Calu3 (cell line): ENCODE measurements at regions not wholly inside any gene's neighbourhood (a gene's known extent, or its start where the extent isn't known, plus 50 kb on each side); places are given as distances from the start of the nearest gene placed in this dataset.
A peak's percentile ranks its signal among the peaks of the same experiment; 100 is the strongest.

Experiments used
- BruUV-seq: library from RNA; stranded (reverse); fragments of 400-500 nt; replicated peaks from 2 replicates; lab custom pipeline; 2021; lab: Mats Ljungman, UMichigan
- CTCF ChIA-PET: fragments of 300-600 bp; sonication (Branson Sonifier 250); formaldehyde crosslinking; loops from one replicate; lab custom pipeline; 2022; ENCODE audit warnings: antibody characterized with exemption; lab: Charles Lee
- DNase-seq: peaks from one replicate; pipeline ENCODE4 v3.0.0; 2022
- H3K27ac Mint-ChIP-seq: one replicate; pipeline ENCODE4 v1.8.0; 2022; ENCODE audit warnings: mixed read lengths; ENCODE audit not compliant: unreplicated experiment
- H3K27me3 Mint-ChIP-seq: one replicate; pipeline ENCODE4 v1.8.0; 2022; ENCODE audit warnings: mixed read lengths; ENCODE audit not compliant: unreplicated experiment
- H3K36me3 Mint-ChIP-seq: one replicate; pipeline ENCODE4 v1.8.0; 2022; ENCODE audit warnings: mild to moderate bottlenecking, moderate library complexity, mixed read lengths; ENCODE audit not compliant: insufficient read depth, unreplicated experiment
- H3K4me1 Mint-ChIP-seq: one replicate; pipeline ENCODE4 v1.8.0; 2022; ENCODE audit warnings: mild to moderate bottlenecking, low read depth, mixed read lengths; ENCODE audit not compliant: unreplicated experiment
- H3K4me3 Mint-ChIP-seq: one replicate; pipeline ENCODE4 v1.8.0; 2022; ENCODE audit warnings: mild to moderate bottlenecking, low read depth, moderate library complexity, mixed read lengths; ENCODE audit not compliant: unreplicated experiment
- H3K9me3 Mint-ChIP-seq: one replicate; pipeline ENCODE4 v1.8.0; 2022; ENCODE audit warnings: low read depth, mixed read lengths; ENCODE audit not compliant: unreplicated experiment
- intact Hi-C: fragments of 100-400 bp; cut with micrococcal nuclease; formaldehyde crosslinking; loops from one replicate; pipeline ENCODE4 v1.10.0; 2022; ENCODE audit not compliant: unreplicated experiment
- TF ChIP-seq, protein P1 (sequence below): fragments of 200-600 bp; IDR thresholded peaks from one replicate; pipeline ENCODE4 v1.8.0; 2022; ENCODE audit warnings: antibody characterized with exemption; ENCODE audit not compliant: unreplicated experiment

DNA sequence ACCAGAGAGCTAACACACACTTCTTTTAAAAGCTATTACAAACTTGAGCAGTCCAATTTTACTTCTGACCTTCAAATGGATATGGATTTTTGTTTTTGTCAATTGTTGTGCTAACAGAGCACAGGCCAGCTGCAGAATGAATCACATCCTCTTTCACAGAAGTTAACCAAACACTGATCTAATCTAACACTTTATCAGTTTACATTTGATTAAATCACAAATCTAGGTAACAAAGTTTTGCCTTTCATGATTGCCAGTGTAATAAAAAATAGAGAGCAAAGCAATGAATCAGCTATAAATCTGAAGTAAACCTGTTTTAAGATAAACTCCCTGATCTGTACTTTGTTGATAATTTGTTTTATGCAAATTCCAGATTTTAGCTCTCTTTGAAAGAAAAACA, 273.1 kb upstream of the RGS6 start:
- Mint-ChIP-seq H3K4me1 (peaks cover 29% of the 10 kb centered on the region), H3K36me3 (no peaks in the 10 kb centered on the region), H3K27ac (peak overlapping the region; percentile 66), H3K4me3 (no peak overlapping the region), H3K27me3 (no peaks in the 10 kb centered on the region), H3K9me3 (no peaks in the 10 kb centered on the region)
- BruUV-seq, result no TSS peak
- CTCF ChIA-PET, result no interaction called here
- TF ChIP-seq, protein P1, sequence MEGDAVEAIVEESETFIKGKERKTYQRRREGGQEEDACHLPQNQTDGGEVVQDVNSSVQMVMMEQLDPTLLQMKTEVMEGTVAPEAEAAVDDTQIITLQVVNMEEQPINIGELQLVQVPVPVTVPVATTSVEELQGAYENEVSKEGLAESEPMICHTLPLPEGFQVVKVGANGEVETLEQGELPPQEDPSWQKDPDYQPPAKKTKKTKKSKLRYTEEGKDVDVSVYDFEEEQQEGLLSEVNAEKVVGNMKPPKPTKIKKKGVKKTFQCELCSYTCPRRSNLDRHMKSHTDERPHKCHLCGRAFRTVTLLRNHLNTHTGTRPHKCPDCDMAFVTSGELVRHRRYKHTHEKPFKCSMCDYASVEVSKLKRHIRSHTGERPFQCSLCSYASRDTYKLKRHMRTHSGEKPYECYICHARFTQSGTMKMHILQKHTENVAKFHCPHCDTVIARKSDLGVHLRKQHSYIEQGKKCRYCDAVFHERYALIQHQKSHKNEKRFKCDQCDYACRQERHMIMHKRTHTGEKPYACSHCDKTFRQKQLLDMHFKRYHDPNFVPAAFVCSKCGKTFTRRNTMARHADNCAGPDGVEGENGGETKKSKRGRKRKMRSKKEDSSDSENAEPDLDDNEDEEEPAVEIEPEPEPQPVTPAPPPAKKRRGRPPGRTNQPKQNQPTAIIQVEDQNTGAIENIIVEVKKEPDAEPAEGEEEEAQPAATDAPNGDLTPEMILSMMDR, result no peak
- intact Hi-C loops, result no loop called here
- DNase-seq, result peak; percentile 2

DNA sequence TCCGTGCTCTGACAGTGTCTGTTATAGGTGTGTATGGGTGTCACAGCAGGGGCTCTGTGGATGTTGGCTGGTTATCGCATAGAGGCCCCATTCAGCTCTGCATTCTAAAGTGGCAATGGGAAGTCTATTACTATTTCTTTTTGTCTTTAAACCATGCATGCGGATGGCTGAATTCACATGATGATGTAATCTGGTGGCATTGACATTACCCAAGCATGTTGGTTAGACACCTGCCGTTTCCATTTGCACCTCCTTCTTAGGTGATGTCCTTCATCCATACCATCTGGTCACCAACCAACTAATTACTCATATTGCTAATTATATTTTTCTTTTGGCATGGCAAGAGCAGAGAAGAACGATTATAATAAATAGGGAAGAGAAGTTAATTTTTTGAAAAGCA, 270.8 kb upstream of the RGS6 start:
- BruUV-seq, result no TSS peak
- intact Hi-C loops, result no loop called here
- Mint-ChIP-seq H3K36me3 (no peaks in the 10 kb centered on the region), H3K4me3 (no peak overlapping the region), H3K4me1 (peaks cover 17% of the 10 kb centered on the region), H3K27ac (no peak overlapping the region), H3K27me3 (no peaks in the 10 kb centered on the region), H3K9me3 (no peaks in the 10 kb centered on the region)
- DNase-seq, result no peak
- CTCF ChIA-PET, result interaction anchor here (0.5 kb wide), 1 partner anchor 671 kb away, joined by 3 read pairs; no protein-coding TSS in a partner anchor
- TF ChIP-seq, protein P1, result no peak

DNA sequence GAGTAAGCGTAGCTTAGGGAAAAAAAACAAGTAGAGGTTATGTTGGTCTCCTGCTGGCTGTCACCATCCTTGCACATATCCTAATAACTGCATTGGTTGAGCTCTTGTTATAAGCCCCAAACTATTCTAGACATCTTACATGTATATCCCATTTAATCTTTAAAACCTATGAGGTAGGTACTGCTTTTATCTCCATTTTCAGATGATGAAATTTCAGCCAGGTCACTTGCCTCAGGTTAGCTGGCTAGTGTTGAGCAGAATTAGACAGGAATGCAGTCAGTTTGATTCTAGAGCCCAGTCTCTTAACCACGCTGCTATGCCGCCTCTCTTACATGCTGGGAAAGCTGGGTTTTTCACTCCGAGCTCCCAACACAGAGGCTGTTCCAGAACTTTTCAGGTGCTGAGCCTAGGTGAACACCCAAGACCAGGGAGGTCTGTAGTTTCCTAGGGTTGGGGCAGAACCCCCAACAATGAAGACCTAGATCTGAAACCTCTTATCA, 269.9 kb upstream of the RGS6 start:
- H3K4me3 Mint-ChIP-seq, result no peak overlapping the region
- intact Hi-C loops, result no loop called here
- no peaks in the 10 kb centered on the region for H3K27me3 Mint-ChIP-seq
- no peaks in the 10 kb centered on the region for H3K36me3 Mint-ChIP-seq
- DNase-seq, result no peak
- TF ChIP-seq, protein P1, result no peak
- peaks cover 17% of the 10 kb centered on the region for H3K4me1 Mint-ChIP-seq
- H3K27ac Mint-ChIP-seq, result no peak overlapping the region
- BruUV-seq, result no TSS peak
- H3K9me3 Mint-ChIP-seq, result no peaks in the 10 kb centered on the region
- CTCF ChIA-PET, result no interaction called here

DNA sequence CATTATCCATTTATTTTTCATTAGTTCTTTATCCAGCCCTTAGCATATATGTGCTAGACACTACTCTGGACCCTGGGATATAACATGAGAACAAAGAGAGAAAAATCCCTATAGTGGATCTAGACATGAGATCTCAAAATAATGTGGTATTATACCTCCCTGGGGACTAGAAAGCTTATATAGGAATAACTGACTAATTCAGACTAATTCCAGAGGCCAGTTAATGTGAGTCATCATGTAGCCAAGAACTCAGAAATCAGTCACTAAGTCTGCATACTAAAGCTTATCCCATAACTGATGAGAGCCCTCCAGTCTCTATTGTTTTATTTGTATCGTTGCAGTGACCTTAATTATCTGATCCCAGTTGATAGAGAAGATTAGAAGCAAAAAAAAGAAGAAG, 267.1 kb upstream of the RGS6 start:
- BruUV-seq, result no TSS peak
- Mint-ChIP-seq H3K4me1 (no peaks in the 10 kb centered on the region), H3K36me3 (no peaks in the 10 kb centered on the region), H3K27ac (no peak overlapping the region), H3K27me3 (no peaks in the 10 kb centered on the region), H3K4me3 (no peak overlapping the region), H3K9me3 (no peaks in the 10 kb centered on the region)
- CTCF ChIA-PET, result no interaction called here
- TF ChIP-seq, protein P1, result no peak
- DNase-seq, result no peak
- intact Hi-C loops, result no loop called here
